HG03159 (cell line): ENCODE measurements at regions not wholly inside any gene's neighbourhood (a gene's known extent, or its start where the extent isn't known, plus 50 kb on each side); places are given as distances from the start of the nearest gene placed in this dataset.

Experiments used
- ATAC-seq: cut with Tn5 transposase; IDR thresholded peaks from one replicate; pipeline ENCODE4 v1.9.1; 2021; ENCODE audit warnings: mild to moderate bottlenecking, moderate library complexity; ENCODE audit not compliant: unreplicated experiment

DNA sequence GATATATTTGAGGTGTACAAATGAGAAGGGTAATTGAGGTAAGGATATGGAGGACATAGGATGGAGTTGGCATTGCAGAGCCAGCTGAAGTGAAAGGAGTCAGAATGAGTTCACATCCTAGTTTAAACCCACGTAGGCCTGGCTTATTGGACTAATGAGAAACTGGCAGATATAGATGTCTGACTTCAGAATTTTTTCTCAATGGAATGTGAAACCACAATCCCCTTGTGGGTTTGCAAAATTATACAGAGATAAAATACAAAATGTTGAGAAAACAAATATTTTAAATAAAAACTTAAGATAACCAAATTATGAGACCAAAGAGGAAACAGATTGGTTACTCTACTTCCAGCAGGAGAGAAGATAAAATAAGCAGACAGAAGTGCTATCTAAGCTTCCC, 277.4 kb upstream of the LRRC7 start:
- no peak for ATAC-seq

DNA sequence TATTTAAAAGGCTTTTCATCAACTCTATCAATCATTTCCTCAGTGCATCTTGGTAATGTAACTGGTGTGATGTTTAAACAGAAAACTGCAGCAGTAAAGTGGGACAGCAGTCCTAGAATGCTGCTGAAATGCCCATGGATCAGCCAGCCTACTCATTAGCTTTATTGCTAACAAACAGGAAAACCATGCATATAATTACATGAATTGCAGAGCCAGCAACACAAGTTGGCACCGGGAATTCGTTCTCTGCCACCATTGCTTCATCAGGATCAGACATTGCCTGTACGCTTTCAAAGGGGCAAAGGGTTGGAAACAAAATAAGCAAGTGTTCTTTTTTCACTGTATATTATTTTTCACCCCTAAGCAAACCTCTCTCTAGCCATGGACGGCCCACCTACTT, 276.2 kb upstream of the LRRC7 start:
- no peak for ATAC-seq

DNA sequence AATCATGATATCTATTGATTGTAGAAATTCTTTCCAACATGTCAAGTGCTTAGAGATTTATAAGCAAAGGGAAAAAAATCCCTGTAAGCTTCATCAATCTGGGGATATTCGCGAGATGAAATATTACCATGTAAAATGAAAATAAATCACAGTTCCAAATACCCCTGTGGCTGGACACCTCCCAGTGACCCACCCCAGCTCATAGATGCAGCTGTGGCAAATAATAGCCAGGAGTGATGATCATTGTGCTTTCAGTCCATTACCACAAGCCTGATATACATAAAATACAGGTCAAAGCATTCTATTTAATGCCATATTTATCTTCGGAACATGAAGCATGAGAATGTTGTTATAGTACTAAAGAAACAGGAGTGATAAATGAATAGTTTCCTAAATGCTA, 274.9 kb upstream of the LRRC7 start:
- no peak for ATAC-seq

DNA sequence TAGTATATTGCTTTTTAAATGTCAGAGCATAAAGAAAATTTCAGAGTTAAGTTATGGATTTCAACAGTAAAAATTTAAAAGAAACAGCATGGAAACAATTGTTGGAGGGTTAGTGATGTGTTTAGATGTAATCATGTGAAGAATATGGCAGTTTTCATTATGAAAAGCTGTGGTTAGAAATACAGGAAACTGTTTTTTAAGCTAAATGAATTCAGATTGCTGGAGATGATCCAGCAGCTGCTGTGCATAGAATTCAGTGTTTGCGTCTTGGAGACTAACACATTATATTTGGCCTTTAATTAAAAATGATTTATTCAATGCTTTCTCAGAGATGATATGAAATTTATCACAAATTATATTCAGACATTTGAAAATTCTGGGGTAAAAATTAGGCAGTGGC, 273.6 kb upstream of the LRRC7 start:
- no peak for ATAC-seq

DNA sequence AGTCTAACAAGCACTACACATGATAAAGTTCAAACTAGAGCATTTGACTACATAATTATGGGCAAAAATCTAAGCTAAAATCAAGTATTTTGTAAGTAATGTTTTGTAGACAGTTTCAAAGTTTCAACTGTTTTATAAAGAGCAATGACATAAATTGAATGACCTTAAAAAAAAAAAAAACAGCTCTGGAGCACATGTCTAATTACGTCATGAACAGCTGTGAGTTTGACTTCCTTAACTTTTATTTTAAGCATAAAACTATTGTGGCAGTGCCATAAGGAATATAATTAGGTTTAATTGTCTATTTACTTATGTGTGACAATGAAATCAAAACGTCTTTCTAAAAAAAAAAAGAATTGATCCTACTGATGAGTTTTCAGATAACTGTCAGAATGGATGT, 272.5 kb upstream of the LRRC7 start:
- ATAC-seq = no peak

DNA sequence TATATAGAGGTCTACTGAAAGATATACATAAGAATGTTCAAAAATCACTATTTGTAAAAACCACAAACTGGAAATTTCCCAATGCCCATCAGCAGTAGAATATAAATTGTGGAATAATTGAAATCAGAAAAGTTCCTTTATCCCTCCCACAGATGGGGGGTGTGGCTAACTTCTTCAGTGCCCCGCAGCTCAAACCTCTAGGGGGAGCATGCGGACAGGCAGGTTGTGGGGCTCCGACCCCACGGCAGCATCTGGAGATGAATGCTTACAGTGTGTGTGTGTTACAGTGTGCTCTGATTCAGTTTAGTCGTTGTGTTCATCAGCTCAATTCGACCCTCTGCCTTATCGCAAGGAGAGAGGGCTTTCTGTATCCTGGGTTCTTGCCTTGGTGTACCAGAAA, 262.1 kb upstream of the LRRC7 start:
- no peak for ATAC-seq

DNA sequence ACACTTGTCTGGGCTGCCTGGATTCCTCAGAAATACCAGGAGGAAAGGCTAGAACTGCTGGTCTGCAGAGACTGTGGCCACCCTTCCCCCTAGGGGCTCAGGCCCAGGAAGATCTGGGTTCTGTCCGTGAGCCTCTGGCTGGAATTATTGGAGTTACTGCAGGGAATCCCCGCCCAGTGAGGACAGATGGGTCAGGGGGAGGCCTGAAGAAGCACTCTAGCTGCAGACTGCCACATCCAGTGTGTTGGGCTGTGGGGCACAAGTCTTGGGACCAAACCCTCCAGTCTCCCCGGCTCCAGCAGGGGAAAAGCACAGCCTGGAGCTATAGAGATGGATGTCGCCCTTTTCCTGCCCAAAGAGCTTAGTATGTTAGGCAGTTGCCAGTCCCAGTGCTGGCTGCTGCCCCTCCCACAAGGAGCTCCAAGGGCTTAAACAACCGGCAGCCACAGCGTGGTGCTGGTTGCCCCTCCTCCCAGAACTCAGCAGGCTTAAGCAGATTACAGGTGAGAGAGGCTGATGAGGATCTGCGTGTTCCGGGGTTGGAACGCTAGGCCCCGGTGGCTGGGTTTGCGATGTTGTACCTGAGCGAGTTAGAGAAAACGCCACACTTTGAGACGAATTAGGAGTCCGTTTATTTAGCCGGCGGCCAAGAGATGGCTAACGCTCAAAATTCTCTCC, 255.5 kb upstream of the LRRC7 start:
- no peak for ATAC-seq

DNA sequence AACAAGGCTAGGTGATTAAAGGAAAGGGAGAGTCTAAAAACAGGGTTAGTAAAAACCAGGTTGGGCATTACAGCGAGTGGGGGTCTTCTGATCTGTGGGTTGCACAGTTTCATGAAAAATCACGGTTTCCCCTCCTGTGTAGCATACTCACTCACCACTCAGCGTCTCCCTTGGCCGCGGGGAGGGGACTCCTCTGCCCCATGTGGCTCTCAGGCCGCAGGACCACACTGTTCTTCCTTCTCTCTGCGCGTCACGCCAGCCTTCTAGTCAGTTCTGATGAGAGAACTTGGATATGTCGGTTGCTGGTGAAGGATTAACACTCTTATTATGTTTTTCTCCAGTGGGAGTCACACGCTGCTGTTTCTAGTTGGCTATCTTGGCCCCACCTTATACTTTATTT, 254.6 kb upstream of the LRRC7 start:
- ATAC-seq = no peak

DNA sequence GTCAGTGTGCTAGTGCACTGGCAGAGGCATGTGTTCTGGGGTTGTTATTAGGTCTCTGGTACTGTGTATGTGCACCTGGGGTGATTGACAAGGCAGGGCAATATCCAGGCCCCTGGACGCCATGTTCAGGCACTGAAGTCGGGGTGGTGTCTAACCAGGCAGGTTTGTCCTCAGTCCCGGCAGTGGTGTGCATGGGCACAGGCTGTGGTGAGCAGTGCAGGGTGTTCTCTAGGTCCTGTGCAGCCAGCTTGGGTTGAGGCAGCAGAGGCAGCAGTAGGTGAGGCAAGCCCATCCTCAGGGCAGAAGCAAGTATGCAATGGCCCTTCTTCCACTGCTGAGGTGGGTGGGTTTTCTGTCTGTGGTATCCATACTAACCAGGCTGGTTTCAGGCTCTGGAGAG, 252.3 kb upstream of the LRRC7 start:
- no peak for ATAC-seq

DNA sequence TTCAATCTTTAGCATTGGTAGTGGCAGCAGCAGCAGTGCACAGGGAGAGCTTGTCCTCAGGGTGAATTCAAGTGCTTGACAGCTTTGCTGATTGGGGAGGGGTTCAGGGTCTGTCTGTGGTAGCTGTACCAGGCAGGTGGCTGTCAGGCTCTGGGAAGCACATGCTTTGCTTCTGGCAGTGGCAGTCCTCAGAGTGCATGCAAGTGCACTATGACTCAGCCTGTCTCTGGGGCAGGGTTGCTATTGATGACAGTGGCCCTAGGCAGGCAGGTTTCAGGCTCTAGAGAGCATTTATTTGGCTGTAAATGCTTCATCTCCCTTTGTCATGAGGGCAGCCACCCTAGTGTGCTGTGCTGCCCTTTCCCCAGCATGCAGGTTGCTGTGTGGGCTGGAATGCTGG, 251.9 kb upstream of the LRRC7 start:
- no peak for ATAC-seq

DNA sequence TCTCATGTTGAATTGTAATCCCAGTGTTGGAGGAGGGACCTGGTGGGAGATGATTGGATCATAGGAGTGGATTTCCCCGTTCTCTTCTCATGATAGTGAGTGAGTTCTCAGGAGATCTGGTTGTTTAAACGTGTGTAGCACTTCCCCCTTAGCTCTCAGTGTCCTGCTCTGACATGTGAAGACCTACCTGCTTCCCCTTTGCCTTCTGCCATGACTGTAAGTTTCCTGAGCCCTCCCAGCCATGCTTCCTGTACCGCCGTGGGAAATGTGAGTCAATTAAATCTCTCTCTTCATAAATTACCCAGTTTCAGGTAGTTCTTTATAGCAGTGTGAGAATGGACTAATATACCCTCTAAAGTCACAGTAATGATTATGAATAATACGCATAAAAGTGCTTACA, 248.4 kb upstream of the LRRC7 start:
- no peak for ATAC-seq

DNA sequence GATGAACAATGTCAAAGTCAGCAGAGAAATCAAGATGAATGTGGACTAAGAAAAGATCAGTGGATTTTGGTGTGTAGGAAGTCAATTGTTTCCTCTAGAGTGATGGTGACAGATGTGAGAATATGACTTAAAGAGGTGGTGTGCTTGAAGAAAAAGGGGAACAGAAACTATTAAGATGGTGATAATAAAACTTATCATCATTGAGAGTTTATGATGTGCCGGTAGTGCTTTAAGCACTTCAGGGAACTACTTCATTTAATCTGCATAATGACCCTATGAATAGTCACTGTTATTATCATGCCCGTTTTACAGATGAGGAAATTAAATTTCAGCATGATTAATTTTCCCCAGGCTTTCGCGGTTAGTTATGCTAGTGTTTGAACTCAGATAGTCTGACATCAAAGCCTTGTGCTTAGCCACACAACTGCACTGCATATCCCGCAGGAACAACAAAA, 246.9 kb upstream of the LRRC7 start:
- ATAC-seq = peak; percentile 91

DNA sequence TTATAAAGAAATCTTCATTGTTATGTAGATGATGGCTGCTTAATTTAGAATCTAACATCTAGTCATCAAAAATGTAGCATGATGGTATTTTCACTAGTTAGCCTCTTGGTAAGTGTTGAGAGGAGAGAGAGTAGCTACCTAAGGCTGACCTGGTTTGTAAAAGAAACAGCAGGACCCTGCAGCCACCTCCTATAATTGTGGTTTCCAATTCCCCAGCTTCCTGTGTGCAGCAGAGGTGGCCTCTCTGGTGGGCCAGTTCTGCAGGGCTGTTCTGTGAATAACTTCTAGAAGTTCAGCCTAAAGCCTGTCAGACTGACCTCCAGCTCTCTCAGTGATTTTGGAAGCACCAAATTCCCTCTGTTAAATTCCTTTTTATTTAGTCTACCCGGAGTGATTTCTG, 246.4 kb upstream of the LRRC7 start:
- ATAC-seq = no peak

DNA sequence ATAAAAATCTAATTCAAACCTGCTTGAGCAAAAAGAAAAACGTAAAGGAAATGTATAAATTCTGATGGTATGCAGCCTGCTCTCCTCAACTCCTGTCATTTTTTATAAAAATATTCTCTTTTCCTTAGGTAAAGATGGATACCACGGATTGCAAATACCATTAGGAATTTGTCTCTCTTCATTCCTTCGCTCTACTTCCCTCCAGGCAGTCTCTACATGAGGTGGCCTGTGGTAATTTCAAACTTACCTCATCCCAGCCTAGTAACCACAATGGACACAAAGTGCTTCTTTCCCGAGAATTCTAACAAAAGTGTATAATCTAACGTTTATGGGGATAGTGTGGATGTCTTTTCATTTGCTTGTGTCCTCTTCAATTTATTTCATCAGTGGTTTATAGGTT, 239.5 kb upstream of the LRRC7 start:
- ATAC-seq = no peak

DNA sequence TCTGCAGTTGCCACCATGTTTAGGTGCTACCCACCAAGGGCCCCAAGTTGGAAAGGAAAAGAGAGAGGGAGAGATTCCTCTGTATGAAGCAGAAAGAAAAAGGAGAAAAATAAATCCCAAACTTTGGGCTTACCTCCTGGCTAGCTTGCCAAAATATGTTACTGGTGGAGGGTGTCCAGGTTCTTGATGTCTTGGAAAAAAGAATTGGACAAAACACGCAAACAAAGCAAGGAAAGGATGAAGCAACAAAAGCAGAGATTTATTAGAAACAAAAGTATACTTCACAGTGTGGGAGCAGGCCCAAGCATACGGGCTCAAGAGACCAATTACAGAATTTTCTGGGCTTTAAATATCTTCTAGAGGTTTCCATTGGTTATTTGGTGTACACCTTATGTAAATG, 204.5 kb upstream of the LRRC7 start:
- no peak for ATAC-seq

DNA sequence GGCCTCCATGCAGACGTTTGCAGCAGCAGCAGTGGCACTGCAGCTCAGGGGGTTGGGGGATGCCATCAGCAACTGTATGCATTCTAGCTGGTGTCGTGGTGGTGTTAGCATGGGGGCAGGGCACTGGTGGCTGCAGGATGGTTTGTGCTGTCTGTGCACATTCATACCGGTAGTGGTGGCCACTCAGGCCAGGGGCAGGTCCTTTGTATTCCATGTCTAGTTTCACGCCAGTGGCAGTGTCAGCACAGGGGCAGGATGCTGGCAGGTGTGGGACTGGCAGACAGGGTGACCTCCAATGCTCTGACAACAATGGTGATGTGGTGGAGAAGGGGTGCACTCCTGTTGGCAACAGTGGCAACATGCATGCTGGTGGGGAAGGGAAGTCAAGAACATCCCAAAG, 194.2 kb upstream of the LRRC7 start:
- no peak for ATAC-seq

DNA sequence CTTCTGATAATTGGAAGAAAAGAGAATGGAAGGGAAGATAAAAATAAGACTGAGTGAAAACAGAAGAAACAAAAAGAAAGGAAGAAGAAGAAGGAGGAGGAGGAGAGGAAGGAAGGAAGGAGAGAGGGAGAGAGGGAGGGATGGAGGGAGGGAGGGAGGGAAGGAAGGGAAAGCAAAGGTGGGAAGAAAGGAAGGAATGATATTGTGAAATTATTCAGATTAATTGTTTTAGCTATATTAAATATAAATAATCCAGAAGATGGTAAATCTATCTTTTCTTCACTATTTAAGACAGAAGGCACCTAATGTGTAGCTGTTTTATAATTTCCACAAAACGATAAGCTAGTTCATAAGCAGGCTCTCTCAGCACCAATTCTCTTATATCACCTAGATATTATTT, 191.3 kb upstream of the LRRC7 start:
- no peak for ATAC-seq

DNA sequence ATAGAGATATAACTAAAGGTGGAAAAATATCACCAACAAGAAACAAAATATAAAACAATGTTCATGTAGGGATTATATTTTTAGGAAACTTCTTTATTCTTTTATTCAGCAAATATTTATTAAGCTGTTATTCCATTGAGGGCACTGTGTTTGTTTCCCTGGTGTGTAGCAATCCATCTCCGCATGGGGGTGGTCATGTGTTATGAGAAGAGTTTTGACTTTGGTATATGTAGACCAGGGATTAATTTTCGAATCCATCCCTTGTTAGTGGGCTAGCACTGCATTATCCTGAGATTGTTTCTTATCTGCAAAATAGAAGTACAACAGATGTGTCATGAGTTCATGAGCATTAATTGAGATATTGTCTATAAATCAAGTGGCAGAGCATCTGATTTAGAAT, 190.2 kb upstream of the LRRC7 start:
- no peak for ATAC-seq

DNA sequence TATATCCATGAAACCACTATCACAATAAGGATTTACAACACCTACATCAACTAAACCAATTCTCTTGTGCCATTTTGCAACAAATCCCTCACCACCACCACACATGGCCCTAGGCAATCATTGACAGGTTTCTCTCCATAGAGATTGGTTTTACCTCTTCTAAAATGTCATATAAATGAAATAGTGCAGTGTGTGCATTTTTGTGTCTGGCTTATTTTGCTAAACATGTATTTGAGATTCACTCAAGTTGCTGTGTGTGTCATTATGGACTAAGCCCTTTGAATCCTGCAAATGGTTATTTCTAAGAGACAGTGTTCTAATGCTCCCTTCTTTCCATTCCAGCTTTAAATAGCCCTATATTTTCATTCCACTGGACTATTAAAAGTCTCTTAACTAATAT, 179.7 kb upstream of the LRRC7 start:
- no peak for ATAC-seq

DNA sequence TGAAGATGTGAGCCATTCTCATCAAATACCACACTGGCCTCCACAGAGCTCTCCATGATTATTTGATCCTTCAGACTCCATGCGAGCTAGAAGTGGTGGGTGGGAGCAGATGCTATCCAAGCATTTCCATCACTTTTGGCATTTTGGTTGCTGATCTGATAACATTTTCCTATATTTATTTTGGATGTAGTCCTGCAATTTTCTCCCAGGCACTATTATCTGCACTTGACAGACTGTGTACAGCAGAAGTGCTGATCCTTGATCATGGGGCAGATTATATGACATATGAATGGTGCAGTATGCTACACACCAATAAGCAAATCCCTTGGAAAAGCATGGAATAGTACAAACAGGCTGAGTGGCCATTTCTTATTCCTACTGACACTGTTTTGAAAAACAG, 167.6 kb upstream of the LRRC7 start:
- ATAC-seq = no peak

DNA sequence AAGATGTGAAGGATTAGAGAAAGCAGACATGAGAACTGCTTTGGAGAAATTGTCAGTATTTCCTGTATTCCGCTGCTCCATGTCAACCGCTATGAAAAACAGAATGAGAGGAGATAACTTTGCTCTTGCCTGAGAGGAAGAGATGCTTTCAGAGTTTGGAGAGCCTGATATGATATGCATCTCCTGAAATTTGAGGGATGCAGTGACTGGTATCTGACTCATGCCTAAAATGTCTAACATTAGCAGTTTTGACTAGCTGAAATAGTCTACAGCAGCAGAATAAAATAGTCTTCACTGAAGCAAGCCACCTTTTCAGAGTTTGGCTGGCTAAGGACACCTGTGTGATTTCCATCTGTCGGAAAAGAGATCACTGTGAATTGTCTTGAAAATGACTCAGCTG, 165.8 kb upstream of the LRRC7 start:
- ATAC-seq = no peak

DNA sequence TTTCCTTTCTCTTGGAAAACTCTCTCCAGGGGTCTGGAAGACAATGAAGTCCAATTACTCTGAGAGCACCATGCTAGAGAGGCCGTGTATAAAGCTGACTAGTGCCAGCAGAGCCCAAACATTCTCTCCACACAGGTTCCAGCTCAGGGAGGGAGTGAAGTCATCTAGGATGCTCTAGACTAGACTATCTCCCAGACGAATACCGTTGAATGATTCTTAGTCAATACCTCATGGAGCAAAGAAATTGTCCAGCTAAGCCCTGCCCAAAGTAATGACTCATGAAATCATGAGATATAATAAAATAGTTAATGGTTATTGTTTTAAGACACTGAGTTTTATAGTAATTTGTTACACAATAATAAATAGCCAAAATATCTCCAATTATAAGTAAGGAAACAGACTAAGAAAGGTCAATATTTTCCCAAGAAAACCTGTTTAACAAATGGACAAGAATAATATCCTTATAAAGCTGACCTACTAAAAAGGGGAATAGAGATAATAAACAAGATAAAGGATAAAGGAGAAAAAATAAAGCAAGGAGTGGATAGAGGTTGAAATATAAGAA, 163.9 kb upstream of the LRRC7 start:
- ATAC-seq = no peak

DNA sequence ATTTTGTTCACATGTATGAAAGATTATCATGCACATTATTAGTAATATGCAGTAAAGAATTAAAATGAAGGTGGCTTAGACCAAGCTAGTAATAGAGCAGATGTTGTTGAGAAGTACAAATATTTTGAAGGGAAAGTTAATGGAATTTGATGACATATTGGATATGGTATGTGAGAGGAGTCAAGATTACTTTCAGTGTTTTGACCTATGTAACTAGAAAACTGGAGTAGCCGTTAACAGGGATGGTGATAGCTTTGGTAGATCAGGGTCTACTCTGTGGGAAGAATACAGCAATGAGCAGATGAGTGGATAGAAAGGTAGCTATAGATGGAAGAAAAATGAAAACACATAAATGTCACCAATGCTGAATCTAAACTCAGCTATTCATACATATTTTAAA, 163.2 kb upstream of the LRRC7 start:
- no peak for ATAC-seq
